ENCODE measurements at regions not wholly inside any gene's neighbourhood (a gene's known extent, or its start where the extent isn't known, plus 50 kb on each side); places are given as distances from the start of the nearest gene placed in this dataset.
"Not testable (repeated sequence)": the region's sequence is repeated elsewhere in the genome, so short reads cannot be mapped to it uniquely, and the experiment has no call there.

DNA sequence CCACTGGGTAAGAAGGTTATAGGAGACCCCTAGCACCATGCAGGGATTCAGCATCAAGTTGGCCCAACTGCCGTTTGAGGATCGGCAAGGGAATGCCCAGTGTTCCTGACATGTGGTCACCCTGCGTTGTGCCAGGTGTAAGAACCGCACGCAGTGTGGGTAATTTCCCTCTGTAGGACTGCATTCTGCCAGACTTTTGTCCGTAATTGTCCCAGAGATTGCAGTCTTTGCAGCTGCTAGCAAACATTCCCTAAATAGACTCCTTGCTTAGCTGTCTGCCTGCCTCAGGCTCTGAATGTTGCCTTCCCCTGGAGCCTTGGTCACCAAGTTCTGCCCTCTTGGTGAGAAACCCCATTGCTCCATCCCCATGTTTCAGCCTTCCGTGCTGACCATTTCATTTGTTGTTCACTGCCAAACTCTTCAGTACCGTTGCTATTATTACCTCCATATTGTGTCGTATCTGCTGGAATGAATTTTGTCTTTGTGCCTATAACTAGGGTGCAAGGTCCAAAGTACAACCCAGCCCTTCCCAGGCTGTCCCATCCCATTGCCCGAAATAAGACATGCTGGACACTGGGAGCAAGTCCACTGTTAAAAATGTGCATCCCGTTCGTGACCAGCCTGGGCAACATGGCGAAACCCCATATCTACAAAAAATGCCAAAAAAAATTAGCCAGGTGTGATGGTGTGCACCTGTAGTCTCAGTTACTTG lies 53.8 kb upstream of the USP9X start:
- DNase-seq (ENCODE audit: low read depth in 1 of 2, low spot score in 1 of 2): no peak
- in situ Hi-C loops (cut with HindIII; ENCODE audit: low pct_unique_long_range_greater_than_20kb, low sequenced_read_pairs): no loop called here
- TF ChIP-seq JUND (IDR thresholded peaks at IDR 0.05; ENCODE audit: low read depth): no peak

DNA sequence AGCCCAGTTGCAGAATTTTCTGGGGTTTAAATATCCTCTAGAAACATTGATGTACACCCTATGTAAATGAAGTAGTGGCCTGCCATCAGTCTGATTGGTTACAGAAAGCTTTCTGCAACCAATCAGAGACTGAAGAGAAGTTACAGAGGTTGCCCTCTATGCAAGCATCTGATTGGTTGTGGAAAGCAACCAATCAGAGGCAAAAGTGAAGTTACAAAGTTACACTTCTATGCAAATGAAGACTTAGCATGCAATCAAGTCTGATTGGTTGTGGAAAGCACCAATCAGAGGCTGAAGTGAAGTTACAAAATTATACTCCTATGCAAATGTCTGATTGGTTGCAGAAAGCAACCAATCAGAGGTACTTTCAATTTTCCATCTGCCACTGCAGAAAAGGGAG lies 51.9 kb upstream of the USP9X start:
- TF ChIP-seq JUND (IDR thresholded peaks at IDR 0.05; ENCODE audit: low read depth): no peak
- peak in 1 of 2 experiments; percentile 49 for DNase-seq (ENCODE audit: low read depth in 1 of 2, low spot score in 1 of 2)
- in situ Hi-C loops (cut with HindIII; ENCODE audit: low pct_unique_long_range_greater_than_20kb, low sequenced_read_pairs): no loop called here

DNA sequence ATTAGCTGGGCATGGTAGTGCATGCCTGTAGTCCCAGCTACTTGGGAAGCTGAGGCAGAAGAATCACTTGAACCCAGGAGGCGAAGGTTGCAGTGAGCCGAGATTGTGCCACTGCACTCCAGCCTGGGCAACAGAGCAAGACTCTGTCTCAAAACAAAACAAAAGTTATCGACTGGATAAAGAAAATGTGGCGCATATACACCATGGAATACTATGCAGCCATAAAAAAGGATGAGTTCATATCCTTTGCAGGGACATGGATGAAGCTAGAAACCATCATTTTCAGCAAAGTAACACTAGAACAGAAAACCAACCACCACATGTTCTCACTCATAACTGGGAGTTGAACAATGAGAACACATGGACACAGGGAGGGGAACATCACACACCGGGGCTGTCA lies 50.3 kb upstream of the USP9X start:
- in situ Hi-C loops (cut with HindIII; ENCODE audit: low pct_unique_long_range_greater_than_20kb, low sequenced_read_pairs); DNase-seq (ENCODE audit: low read depth in 1 of 2, low spot score in 1 of 2): not testable (repeated sequence)
